SK-N-SH treated with all-trans-retinoic acid at 6 μM for 48 hours (cell line): ENCODE measurements at regions not wholly inside any gene's neighbourhood (a gene's known extent, or its start where the extent isn't known, plus 50 kb on each side); places are given as distances from the start of the nearest gene placed in this dataset.

ENCODE experiments used
- ATAC-seq: fragments of 200-7000 bp; cut with Tn5 transposase; 3 replicates; pipeline ENCODE4 v1.9.1; 2020; ENCODE audit warnings: mild to moderate bottlenecking, moderate library complexity
- ARNTL ChIP-seq: fragments of 450-650 bp; formaldehyde crosslinking; IDR thresholded peaks from 2 replicates; pipeline ENCODE4 v1.5.0; 2020; ENCODE audit warnings: low read depth, mild to moderate bottlenecking, moderate library complexity, borderline replicate concordance
- BACH2 ChIP-seq: fragments of 250-450 bp; sonication (Bioruptor Pico); IDR thresholded peaks from 2 replicates; pipeline ENCODE4 v1.9.0; 2021; ENCODE audit warnings: mild to moderate bottlenecking, borderline replicate concordance
- CSDC2 ChIP-seq: fragments of 250-450 bp; sonication (Bioruptor Pico); IDR thresholded peaks from 2 replicates; pipeline ENCODE4 v1.5.0; 2020; ENCODE audit warnings: mild to moderate bottlenecking, moderate library complexity
- CSRNP3 ChIP-seq: fragments of 250-450 bp; sonication (Bioruptor Pico); IDR thresholded peaks from 2 replicates; pipeline ENCODE4 v1.5.1; 2021; ENCODE audit warnings: mild to moderate bottlenecking, moderate library complexity
- ESRRG ChIP-seq: fragments of 250-450 bp; sonication (Bioruptor Pico); IDR thresholded peaks from 2 replicates; pipeline ENCODE4 v1.6.1; 2021; ENCODE audit warnings: mild to moderate bottlenecking
- GLIS3 ChIP-seq: fragments of 250-450 bp; sonication (Bioruptor Pico); IDR thresholded peaks from 2 replicates; pipeline ENCODE4 v1.5.0; 2020; ENCODE audit warnings: mild to moderate bottlenecking, moderate library complexity
- ISL1 ChIP-seq: fragments of 250-450 bp; sonication (Bioruptor Pico); IDR thresholded peaks from 2 replicates; pipeline ENCODE4 v2.1.2; 2022; ENCODE audit warnings: mild to moderate bottlenecking, moderate library complexity
- OSR1 ChIP-seq: fragments of 250-450 bp; sonication (Bioruptor Pico); IDR thresholded peaks from 2 replicates; pipeline ENCODE4 v1.8.0; 2022; ENCODE audit warnings: moderate library complexity, mild to moderate bottlenecking, inconsistent platforms
- PATZ1 ChIP-seq: fragments of 250-450 bp; sonication (Bioruptor Pico); IDR thresholded peaks from 2 replicates; pipeline ENCODE4 v1.8.0; 2020; ENCODE audit warnings: mild to moderate bottlenecking, moderate library complexity, borderline replicate concordance
- PPARA ChIP-seq: fragments of 250-450 bp; sonication (Bioruptor Pico); IDR thresholded peaks from 2 replicates; pipeline ENCODE4 v1.5.0; 2020; ENCODE audit warnings: mild to moderate bottlenecking, borderline replicate concordance
- RARB ChIP-seq: fragments of 250-450 bp; sonication (Bioruptor Pico); IDR thresholded peaks from 2 replicates; pipeline ENCODE4 v1.8.0; 2021; ENCODE audit warnings: mild to moderate bottlenecking, moderate library complexity
- SNAI2 ChIP-seq: fragments of 250-450 bp; sonication (Bioruptor Pico); IDR thresholded peaks from 2 replicates; pipeline ENCODE4 v1.5.0; 2020; ENCODE audit warnings: mild to moderate bottlenecking, moderate library complexity
- TOX ChIP-seq: fragments of 250-450 bp; sonication (Bioruptor Pico); IDR thresholded peaks from 2 replicates; pipeline ENCODE4 v1.8.0; 2021; ENCODE audit warnings: mild to moderate bottlenecking, moderate library complexity, borderline replicate concordance
- ZC3H10 ChIP-seq: fragments of 250-450 bp; sonication (Bioruptor Pico); IDR thresholded peaks from 2 replicates; pipeline ENCODE4 v1.5.1; 2021; ENCODE audit warnings: mild to moderate bottlenecking, moderate library complexity
- ZFP3 ChIP-seq: fragments of 250-450 bp; sonication (Bioruptor Pico); IDR thresholded peaks from 2 replicates; pipeline ENCODE4 v1.5.0; 2020; ENCODE audit warnings: mild to moderate bottlenecking, moderate library complexity
- ZFP30 ChIP-seq: fragments of 450-650 bp; formaldehyde crosslinking; IDR thresholded peaks from 2 replicates; pipeline ENCODE4 v1.5.0; 2022; ENCODE audit warnings: mild to moderate bottlenecking, moderate library complexity
- ZNF565 ChIP-seq: fragments of 450-650 bp; formaldehyde crosslinking; conservative IDR thresholded peaks from 2 replicates; pipeline ENCODE4 v1.5.0; 2020; ENCODE audit warnings: low read depth, mild to moderate bottlenecking, moderate library complexity
- ZNF70 ChIP-seq: fragments of 450-650 bp; formaldehyde crosslinking; IDR thresholded peaks from 2 replicates; pipeline ENCODE4 v1.5.0; 2020; ENCODE audit warnings: mild to moderate bottlenecking, moderate library complexity
- ZNF8 ChIP-seq: fragments of 450-650 bp; formaldehyde crosslinking; IDR thresholded peaks from 2 replicates; pipeline ENCODE4 v1.5.0; 2020; ENCODE audit warnings: mild to moderate bottlenecking, moderate library complexity
- TF ChIP-seq, protein P1 (sequence below): fragments of 250-450 bp; sonication (Bioruptor Pico); IDR thresholded peaks from 2 replicates; pipeline ENCODE4 v1.5.0; 2020; ENCODE audit warnings: mild to moderate bottlenecking, moderate library complexity
- TF ChIP-seq, protein P2 (sequence below): fragments of 250-450 bp; sonication (Bioruptor Pico); IDR thresholded peaks from 2 replicates; pipeline ENCODE4 v1.5.1; 2020; ENCODE audit warnings: low read depth, mild to moderate bottlenecking, moderate library complexity
- TF ChIP-seq, protein P3 (sequence below): fragments of 250-450 bp; sonication (Bioruptor Pico); IDR thresholded peaks from 2 replicates; pipeline ENCODE4 v1.8.0; 2021; ENCODE audit warnings: low read depth, mild to moderate bottlenecking, moderate library complexity, borderline replicate concordance

- ATAC-seq, result no peak
- TF ChIP-seq ZNF70 (CRISPR knock-in tag), result no peak
- TF ChIP-seq, protein P1, sequence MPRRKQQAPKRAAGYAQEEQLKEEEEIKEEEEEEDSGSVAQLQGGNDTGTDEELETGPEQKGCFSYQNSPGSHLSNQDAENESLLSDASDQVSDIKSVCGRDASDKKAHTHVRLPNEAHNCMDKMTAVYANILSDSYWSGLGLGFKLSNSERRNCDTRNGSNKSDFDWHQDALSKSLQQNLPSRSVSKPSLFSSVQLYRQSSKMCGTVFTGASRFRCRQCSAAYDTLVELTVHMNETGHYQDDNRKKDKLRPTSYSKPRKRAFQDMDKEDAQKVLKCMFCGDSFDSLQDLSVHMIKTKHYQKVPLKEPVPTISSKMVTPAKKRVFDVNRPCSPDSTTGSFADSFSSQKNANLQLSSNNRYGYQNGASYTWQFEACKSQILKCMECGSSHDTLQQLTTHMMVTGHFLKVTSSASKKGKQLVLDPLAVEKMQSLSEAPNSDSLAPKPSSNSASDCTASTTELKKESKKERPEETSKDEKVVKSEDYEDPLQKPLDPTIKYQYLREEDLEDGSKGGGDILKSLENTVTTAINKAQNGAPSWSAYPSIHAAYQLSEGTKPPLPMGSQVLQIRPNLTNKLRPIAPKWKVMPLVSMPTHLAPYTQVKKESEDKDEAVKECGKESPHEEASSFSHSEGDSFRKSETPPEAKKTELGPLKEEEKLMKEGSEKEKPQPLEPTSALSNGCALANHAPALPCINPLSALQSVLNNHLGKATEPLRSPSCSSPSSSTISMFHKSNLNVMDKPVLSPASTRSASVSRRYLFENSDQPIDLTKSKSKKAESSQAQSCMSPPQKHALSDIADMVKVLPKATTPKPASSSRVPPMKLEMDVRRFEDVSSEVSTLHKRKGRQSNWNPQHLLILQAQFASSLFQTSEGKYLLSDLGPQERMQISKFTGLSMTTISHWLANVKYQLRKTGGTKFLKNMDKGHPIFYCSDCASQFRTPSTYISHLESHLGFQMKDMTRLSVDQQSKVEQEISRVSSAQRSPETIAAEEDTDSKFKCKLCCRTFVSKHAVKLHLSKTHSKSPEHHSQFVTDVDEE (CRISPR knock-in tag), result no peak
- no peak for TF ChIP-seq TOX (CRISPR knock-in tag)
- TF ChIP-seq ZNF565 (CRISPR knock-in tag), result no peak
- TF ChIP-seq ZFP3 (CRISPR knock-in tag), result no peak
- no peak for TF ChIP-seq ZNF8
- TF ChIP-seq BACH2, result no peak
- TF ChIP-seq CSDC2 (CRISPR knock-in tag), result no peak
- TF ChIP-seq GLIS3 (CRISPR knock-in tag), result no peak
- TF ChIP-seq PATZ1 (CRISPR knock-in tag), result no peak
- no peak for TF ChIP-seq ARNTL (CRISPR knock-in tag)
- TF ChIP-seq RARB, result no peak
- no peak for TF ChIP-seq PPARA (CRISPR knock-in tag)
- TF ChIP-seq SNAI2 (CRISPR knock-in tag), result no peak
- TF ChIP-seq, protein P2, sequence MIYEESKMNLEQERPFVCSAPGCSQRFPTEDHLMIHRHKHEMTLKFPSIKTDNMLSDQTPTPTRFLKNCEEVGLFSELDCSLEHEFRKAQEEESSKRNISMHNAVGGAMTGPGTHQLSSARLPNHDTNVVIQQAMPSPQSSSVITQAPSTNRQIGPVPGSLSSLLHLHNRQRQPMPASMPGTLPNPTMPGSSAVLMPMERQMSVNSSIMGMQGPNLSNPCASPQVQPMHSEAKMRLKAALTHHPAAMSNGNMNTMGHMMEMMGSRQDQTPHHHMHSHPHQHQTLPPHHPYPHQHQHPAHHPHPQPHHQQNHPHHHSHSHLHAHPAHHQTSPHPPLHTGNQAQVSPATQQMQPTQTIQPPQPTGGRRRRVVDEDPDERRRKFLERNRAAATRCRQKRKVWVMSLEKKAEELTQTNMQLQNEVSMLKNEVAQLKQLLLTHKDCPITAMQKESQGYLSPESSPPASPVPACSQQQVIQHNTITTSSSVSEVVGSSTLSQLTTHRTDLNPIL (CRISPR knock-in tag), result no peak
- no peak for TF ChIP-seq ZFP30 (CRISPR knock-in tag)
- no peak for TF ChIP-seq OSR1 (CRISPR knock-in tag)
Measured at GRCh38 chr6:109309917-109310316, 72.3 kb downstream of the CD164 start.

DNA sequence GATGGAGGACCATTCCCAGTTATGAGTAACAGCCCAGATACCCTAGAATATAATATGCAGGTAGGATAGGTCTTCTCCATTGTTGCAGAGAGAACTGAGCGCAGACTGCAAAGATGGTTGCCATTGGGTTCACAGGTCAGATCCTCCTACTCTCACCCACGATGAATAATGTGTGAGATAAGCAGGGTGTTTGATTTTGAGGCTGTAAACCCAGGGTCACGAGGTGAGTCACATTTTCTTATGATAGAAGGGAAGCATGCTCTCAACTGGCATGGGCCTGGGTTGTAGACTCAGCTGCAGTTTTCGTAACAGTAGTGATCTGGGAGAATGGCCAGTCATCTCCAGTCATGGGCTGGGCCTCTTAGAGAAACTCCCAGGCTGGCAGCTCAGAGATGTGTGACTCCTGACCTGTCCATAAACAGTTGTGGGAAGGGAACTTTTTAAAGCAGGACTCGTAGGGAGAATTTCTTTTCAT is 74.2 kb downstream of the CD164 start:
- no peak for ATAC-seq
- TF ChIP-seq CSDC2 (CRISPR knock-in tag) (no peak), CSRNP3 (CRISPR knock-in tag) (no peak), ESRRG (CRISPR knock-in tag) (no peak), RARB (no peak), PATZ1 (CRISPR knock-in tag) (no peak), ARNTL (CRISPR knock-in tag) (no peak), ISL1 (CRISPR knock-in tag) (no peak), ZC3H10 (CRISPR knock-in tag) (no peak), OSR1 (CRISPR knock-in tag) (no peak), ZFP30 (CRISPR knock-in tag) (no peak), SNAI2 (CRISPR knock-in tag) (no peak), BACH2 (no peak), ZNF70 (CRISPR knock-in tag) (no peak), PPARA (CRISPR knock-in tag) (no peak), ZNF8 (no peak), GLIS3 (CRISPR knock-in tag) (no peak), TOX (CRISPR knock-in tag) (no peak), ZNF565 (CRISPR knock-in tag) (no peak)
- TF ChIP-seq, protein P1 (CRISPR knock-in tag), result no peak
- TF ChIP-seq, protein P3, sequence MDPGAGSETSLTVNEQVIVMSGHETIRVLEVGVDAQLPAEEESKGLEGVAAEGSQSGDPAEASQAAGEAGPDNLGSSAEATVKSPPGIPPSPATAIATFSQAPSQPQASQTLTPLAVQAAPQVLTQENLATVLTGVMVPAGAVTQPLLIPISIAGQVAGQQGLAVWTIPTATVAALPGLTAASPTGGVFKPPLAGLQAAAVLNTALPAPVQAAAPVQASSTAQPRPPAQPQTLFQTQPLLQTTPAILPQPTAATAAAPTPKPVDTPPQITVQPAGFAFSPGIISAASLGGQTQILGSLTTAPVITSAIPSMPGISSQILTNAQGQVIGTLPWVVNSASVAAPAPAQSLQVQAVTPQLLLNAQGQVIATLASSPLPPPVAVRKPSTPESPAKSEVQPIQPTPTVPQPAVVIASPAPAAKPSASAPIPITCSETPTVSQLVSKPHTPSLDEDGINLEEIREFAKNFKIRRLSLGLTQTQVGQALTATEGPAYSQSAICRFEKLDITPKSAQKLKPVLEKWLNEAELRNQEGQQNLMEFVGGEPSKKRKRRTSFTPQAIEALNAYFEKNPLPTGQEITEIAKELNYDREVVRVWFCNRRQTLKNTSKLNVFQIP (CRISPR knock-in tag), result no peak
